Nephron (organoid): ENCODE measurements at regions not wholly inside any gene's neighbourhood (a gene's known extent, or its start where the extent isn't known, plus 50 kb on each side); places are given as distances from the start of the nearest gene placed in this dataset.
"Not testable (repeated sequence)": the region's sequence is repeated elsewhere in the genome, so short reads cannot be mapped to it uniquely, and the experiment has no call there.

Source experiments
- H3K27ac Mint-ChIP-seq, 3 experiments: 2 replicates each; pipeline ENCODE4 v1.8.0; 2020; ENCODE audit warnings: mixed read lengths in 3 of 3, mild to moderate bottlenecking in 2 of 3, moderate library complexity in 1 of 3
- H3K27me3 Mint-ChIP-seq: 2 replicates; pipeline ENCODE4 v1.8.0; 2021; ENCODE audit warnings: low read depth, mild to moderate bottlenecking, moderate library complexity, mixed read lengths
- H3K36me3 Mint-ChIP-seq: 2 replicates; pipeline ENCODE4 v1.8.0; 2020; ENCODE audit warnings: low read depth, mixed read lengths
- H3K4me1 Mint-ChIP-seq: 2 replicates; pipeline ENCODE4 v1.8.0; 2020; ENCODE audit warnings: mixed read lengths
- H3K4me3 Mint-ChIP-seq, 3 experiments: 2 replicates each; pipeline ENCODE4 v1.8.0; 2020; ENCODE audit warnings: mild to moderate bottlenecking in 3 of 3, mixed read lengths in 3 of 3, moderate library complexity in 2 of 3
- H3K9me3 Mint-ChIP-seq: 2 replicates; pipeline ENCODE4 v1.8.0; 2020; ENCODE audit warnings: mixed read lengths
- CTCF ChIP-seq, 3 experiments: fragments of 200-600 bp; sonication (generic); IDR thresholded peaks; one replicate each; pipeline ENCODE4 v1.5.0; 2021; ENCODE audit warnings: antibody characterized with exemption in 3 of 3; ENCODE audit not compliant: unreplicated experiment in 3 of 3

DNA sequence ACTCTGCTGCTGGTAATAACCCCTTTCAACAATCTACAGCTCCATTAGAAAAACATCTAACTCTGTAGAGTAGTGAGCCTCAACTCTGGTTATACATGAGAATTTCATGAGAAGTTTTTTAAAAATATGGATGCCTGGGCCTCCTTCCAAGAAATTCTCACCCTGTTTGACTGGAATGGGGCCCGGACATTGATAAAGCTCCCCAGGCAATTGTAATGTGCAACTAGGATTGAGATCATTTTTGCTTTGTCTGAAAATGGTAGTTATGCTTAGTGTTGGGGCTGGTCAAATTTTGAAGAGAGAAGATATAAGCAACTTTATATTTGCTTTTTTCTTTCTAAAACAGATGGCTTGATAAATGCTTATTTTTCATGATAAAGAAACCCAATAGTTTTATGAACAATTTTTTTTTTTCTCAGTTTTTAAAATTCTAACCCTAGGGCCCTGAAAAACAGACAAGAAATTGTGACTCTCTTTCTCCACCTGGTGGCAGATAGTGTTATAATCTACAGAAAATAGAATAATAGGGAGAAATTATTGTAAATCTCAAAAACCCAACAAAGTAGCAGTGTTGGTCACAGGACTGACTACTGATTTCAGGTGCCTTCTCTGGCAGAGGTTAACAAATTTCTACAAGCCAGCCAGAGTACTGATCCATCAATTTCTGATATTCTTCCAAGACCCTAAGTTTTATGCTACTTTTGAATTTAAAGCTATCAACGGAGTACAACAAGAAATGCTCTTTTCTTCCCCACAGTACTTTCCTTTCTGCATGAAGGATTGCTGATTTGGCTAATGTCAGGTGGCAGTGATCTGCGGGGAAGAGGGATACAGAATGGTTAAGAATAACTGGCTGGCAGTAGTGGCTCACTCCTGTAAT lies 174.8 kb downstream of the DKK1 start:
- peaks cover 4% of the 10 kb centered on the region for H3K4me1 Mint-ChIP-seq
- no peak overlapping the region for H3K4me3 Mint-ChIP-seq
- no peaks in the 10 kb centered on the region for H3K9me3 Mint-ChIP-seq
- no peaks in the 10 kb centered on the region for H3K27me3 Mint-ChIP-seq
- H3K36me3 Mint-ChIP-seq = no peaks in the 10 kb centered on the region
- H3K27ac Mint-ChIP-seq = no peak overlapping the region
- TF ChIP-seq CTCF (IDR thresholded peaks at IDR 0.05; ENCODE audit: unreplicated experiment in 3 of 3) = peak; percentile 57 to 74 (median 59)

DNA sequence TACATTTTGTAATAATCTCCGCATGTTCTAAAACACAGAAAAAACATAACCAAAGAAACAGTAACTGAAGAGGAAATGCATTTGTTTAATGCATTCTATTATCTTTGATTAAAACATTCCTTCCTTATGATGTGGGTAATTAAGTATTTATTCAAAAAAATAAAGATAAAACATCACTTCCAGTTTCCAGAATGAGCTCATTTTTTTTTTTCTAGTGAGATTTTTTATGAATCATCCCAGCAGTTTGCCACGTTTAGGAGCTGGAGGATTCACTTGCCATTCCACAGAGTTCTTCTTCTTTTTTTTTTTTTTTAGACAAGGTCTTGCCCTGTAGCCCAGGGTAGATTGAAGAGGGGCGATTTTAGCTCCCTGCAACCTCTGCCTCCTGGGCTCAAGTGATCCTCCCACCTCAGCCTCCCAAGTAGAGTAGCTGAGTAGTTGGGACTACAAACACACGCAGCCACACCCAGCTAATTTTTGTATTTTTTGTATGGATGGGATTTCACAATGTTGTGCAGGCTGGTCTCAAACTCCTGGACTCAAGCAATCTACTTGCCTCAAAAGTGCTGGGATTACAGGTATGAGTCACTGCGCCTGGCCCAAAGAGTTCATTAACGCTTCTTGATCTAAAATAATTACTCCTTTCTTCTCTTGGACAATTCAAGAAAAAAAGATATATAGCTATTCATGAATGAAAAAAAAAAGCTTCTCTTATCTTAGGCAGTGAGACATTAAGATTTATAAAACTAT lies 177.3 kb downstream of the DKK1 start:
- no peak for TF ChIP-seq CTCF (IDR thresholded peaks at IDR 0.05; ENCODE audit: unreplicated experiment in 3 of 3)
- Mint-ChIP-seq H3K4me1 (peaks cover 4% of the 10 kb centered on the region), H3K36me3 (no peaks in the 10 kb centered on the region), H3K4me3 (no peak overlapping the region), H3K9me3 (peaks cover 3% of the 10 kb centered on the region), H3K27me3 (no peaks in the 10 kb centered on the region), H3K27ac (no peak overlapping the region)

GRCh38 chr10:52499281-52499680 lies 185.2 kb downstream of the DKK1 start:
- Mint-ChIP-seq H3K9me3 (peaks cover 27% of the 10 kb centered on the region), H3K36me3 (peaks cover 3% of the 10 kb centered on the region), H3K27me3 (no peaks in the 10 kb centered on the region), H3K4me1 (no peaks in the 10 kb centered on the region), H3K4me3 (no peak overlapping the region), H3K27ac (no peak overlapping the region)
- no peak for TF ChIP-seq CTCF (IDR thresholded peaks at IDR 0.05; ENCODE audit: unreplicated experiment in 3 of 3)

- H3K9me3 Mint-ChIP-seq = peaks cover 35% of the 10 kb centered on the region
- no peak overlapping the region for H3K4me3 Mint-ChIP-seq
- no peaks in the 10 kb centered on the region for H3K27me3 Mint-ChIP-seq
- H3K27ac Mint-ChIP-seq = no peak overlapping the region
- peaks cover 7% of the 10 kb centered on the region for H3K36me3 Mint-ChIP-seq
- no peaks in the 10 kb centered on the region for H3K4me1 Mint-ChIP-seq
- TF ChIP-seq CTCF (IDR thresholded peaks at IDR 0.05; ENCODE audit: unreplicated experiment in 3 of 3) = no peak
Observed at GRCh38 chr10:52500476-52500875, 186.4 kb downstream of the DKK1 start.

DNA sequence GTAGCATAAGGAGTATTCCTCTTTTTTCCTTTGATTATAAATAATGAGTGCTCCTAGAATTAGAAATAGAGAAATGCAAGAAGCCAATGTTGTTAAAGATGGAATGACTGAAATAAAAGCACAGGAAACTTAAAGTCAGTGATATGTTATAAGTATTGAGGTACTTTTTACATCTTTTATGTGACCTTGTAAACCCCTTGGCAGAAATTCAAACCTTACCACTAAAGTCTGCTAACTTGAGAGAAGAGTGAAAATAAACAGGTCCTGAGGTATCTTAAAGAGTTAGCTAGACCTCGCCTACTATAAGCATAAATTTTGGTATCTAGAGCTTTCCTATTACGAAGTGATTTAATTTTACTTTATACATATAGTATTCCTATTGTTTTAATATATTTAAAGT lies 188.2 kb downstream of the DKK1 start:
- H3K27me3 Mint-ChIP-seq = no peaks in the 10 kb centered on the region
- peaks cover 37% of the 10 kb centered on the region for H3K9me3 Mint-ChIP-seq
- no peaks in the 10 kb centered on the region for H3K4me1 Mint-ChIP-seq

DNA sequence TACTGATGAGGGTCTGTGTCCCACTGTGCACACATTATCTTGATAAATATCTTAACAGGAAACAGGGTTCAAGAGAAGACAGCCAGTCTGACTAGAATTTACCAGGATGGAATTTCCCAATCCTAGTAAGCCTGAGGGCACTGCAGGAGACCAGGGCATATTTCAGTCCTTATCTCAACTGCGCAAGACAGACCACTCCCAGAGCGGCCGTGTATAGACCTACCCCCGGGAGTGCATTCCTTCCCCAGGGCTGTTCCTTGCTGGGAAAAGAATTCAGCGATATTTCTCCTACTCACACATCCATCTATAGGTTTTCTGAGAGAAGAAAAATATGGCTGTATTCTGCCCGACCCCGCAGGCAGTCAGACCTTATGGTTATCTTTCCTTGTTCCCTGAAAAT lies 191.3 kb downstream of the DKK1 start:
- peaks cover 30% of the 10 kb centered on the region for H3K9me3 Mint-ChIP-seq
- H3K27me3 Mint-ChIP-seq, H3K27ac Mint-ChIP-seq, H3K4me3 Mint-ChIP-seq, H3K4me1 Mint-ChIP-seq: not testable (repeated sequence)
- peaks cover 11% of the 10 kb centered on the region for H3K36me3 Mint-ChIP-seq

More for the DNA sequence above, 188.2 kb downstream of the DKK1 start:
- H3K36me3 Mint-ChIP-seq = peaks cover 7% of the 10 kb centered on the region
- no peak overlapping the region for H3K4me3 Mint-ChIP-seq
- TF ChIP-seq CTCF (IDR thresholded peaks at IDR 0.05; ENCODE audit: unreplicated experiment in 3 of 3) = no peak
- H3K27ac Mint-ChIP-seq = no peak overlapping the region
